BJ (cell line): ENCODE measurements at regions not wholly inside any gene's neighbourhood (a gene's known extent, or its start where the extent isn't known, plus 50 kb on each side); places are given as distances from the start of the nearest gene placed in this dataset.
A peak's percentile ranks its signal among the peaks of the same experiment; 100 is the strongest.

Source experiments
- CTCF ChIA-PET: fragments of 350-600 bp; formaldehyde crosslinking; extraction: SDS; loops from one replicate; lab custom pipeline; 2021; ENCODE audit warnings: antibody characterized with exemption, inconsistent platforms; lab: Yijun Ruan, JAX
- POLR2A ChIA-PET: fragments of 300-600 bp; sonication (Branson Sonifier 250); formaldehyde crosslinking; extraction: SDS; loops from one replicate; lab custom pipeline; 2021; ENCODE audit warnings: antibody characterized with exemption; lab: Charles Lee
- DNase-seq: peaks from one replicate; pipeline ENCODE4 v3.0.0-alpha.2; 2011; ENCODE audit warnings: low read depth
- H3K27me3 ChIP-seq: 2 replicates; pipeline ENCODE4 v1.6.0; 2011; ENCODE audit warnings: low read length; ENCODE audit not compliant: control insufficient read depth, insufficient read depth
- H3K36me3 ChIP-seq: 2 replicates; pipeline ENCODE4 v1.5.1; 2011; ENCODE audit warnings: low read length; ENCODE audit not compliant: control insufficient read depth, insufficient read depth
- H3K4me3 ChIP-seq: 2 replicates; pipeline ENCODE4 v1.5.1; 2011; ENCODE audit warnings: low read depth, mild to moderate bottlenecking, control low read depth, low read length
- CTCF ChIP-seq: IDR thresholded peaks from 2 replicates; pipeline ENCODE4 v1.5.1; 2011; ENCODE audit warnings: low read depth, mild to moderate bottlenecking, control low read depth, inconsistent platforms, low read length, moderate library complexity; ENCODE audit not compliant: insufficient read depth

GRCh38 chr5:107284822-107285525, 385.8 kb downstream of the EFNA5 start:
- Histone ChIP-seq H3K27me3 (no peaks in the 10 kb centered on the region; the same call in 1 of the 2 replicates), H3K4me3 (no peak overlapping the region), H3K36me3 (no peaks in the 10 kb centered on the region)
- CTCF ChIA-PET: interaction anchor here (1.5 kb wide), 1 partner anchor 13 kb away, joined by 5 read pairs; no protein-coding TSS in a partner anchor
- POLR2A ChIA-PET: no interaction called here
- DNase-seq: no peak
- TF ChIP-seq CTCF: no peak

GRCh38 chr5:107282061-107282460, 388.7 kb downstream of the EFNA5 start:
- H3K36me3 ChIP-seq: no peaks in the 10 kb centered on the region
- H3K4me3 ChIP-seq: no peak overlapping the region
- TF ChIP-seq CTCF: no peak
- no peaks in the 10 kb centered on the region for H3K27me3 ChIP-seq
- no peak for DNase-seq
- POLR2A ChIA-PET: no interaction called here
- CTCF ChIA-PET: no interaction called here

- TF ChIP-seq CTCF: no peak
- CTCF ChIA-PET: no interaction called here
These were observed 392.0 kb downstream of the EFNA5 start for GRCh38 chr5:107278774-107279173.

GRCh38 chr5:107277485-107278125, 393.1 kb downstream of the EFNA5 start:
- no peak for TF ChIP-seq CTCF
- ChIA-PET POLR2A (no interaction called here), CTCF (no interaction called here)
- H3K4me3 ChIP-seq: no peak overlapping the region
- peak; percentile 2 for DNase-seq
- no peaks in the 10 kb centered on the region for H3K36me3 ChIP-seq
- no peaks in the 10 kb centered on the region for H3K27me3 ChIP-seq

More at GRCh38 chr5:107278774-107279173, 392.0 kb downstream of the EFNA5 start:
- no peaks in the 10 kb centered on the region for H3K36me3 ChIP-seq
- no peak overlapping the region for H3K4me3 ChIP-seq
- POLR2A ChIA-PET: no interaction called here
- no peak for DNase-seq
- H3K27me3 ChIP-seq: no peaks in the 10 kb centered on the region

GRCh38 chr5:107275333-107275732, 395.4 kb downstream of the EFNA5 start:
- DNase-seq: no peak
- Histone ChIP-seq H3K36me3 (no peaks in the 10 kb centered on the region), H3K4me3 (no peak overlapping the region), H3K27me3 (no peaks in the 10 kb centered on the region)
- ChIA-PET CTCF (no interaction called here), POLR2A (no interaction called here)
- no peak for TF ChIP-seq CTCF
